Activated CD4-positive, CD25-positive, alpha-beta regulatory T cell treated with anti-CD3 and anti-CD28 coated beads, Interleukin-2, amount 50 U/mL, for 24 hours (primary cell): ENCODE measurements at regions not wholly inside any gene's neighbourhood (a gene's known extent, or its start where the extent isn't known, plus 50 kb on each side); places are given as distances from the start of the nearest gene placed in this dataset.
A peak's percentile ranks its signal among the peaks of the same experiment; 100 is the strongest.
"Not testable (repeated sequence)": the region's sequence is repeated elsewhere in the genome, so short reads cannot be mapped to it uniquely, and the experiment has no call there.

Experiments used
- ATAC-seq, 2 donors: fragments of 150-1000 bp; cut with Tn5 transposase; one replicate each; pipeline ENCODE4 v1.10.0; 2021; ENCODE audit warnings: mild to moderate bottlenecking in 1 of 2, moderate library complexity in 1 of 2

- ATAC-seq = no peak
Measured at GRCh38 chr4:153929675-153930074, 140.8 kb upstream of the SFRP2 start.

DNA sequence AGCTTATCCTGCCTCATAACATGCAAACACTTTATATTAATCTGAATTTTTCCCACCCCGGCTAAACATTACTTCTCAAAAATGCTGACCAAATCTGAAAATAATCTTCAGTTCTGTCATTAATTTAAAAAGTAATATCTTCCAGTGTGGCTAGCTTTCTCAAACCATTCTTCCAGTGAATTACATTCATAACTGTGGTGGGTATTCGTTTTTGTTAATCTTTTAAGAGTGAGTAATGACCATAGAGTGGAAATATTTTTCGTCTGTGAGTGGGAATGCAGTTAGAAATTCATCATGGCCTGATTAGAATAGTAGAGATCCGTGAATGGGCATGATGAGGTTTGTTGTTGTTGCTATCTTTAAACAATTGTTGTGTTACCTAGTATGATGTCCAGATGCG, 138.6 kb upstream of the SFRP2 start:
- no peak for ATAC-seq

DNA sequence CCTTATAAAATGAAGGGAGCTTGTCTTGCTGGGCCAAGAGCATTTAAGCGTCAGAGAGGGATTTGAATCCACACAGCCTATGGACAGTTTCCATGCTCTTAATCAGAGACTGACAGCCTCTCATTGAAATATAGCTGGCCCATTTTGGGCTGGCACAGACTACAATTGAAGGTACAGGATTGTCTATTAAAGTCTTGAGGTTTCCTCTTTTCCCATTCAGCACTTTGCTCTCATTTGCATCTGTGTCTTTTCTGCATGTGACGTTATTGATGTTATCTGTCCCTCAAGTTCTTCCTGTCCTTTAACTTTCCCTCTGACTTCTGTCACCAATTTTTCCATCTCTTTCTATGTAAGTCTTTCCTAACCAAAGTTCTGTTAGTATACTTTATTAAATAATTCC, 133.3 kb upstream of the SFRP2 start:
- ATAC-seq = no peak

DNA sequence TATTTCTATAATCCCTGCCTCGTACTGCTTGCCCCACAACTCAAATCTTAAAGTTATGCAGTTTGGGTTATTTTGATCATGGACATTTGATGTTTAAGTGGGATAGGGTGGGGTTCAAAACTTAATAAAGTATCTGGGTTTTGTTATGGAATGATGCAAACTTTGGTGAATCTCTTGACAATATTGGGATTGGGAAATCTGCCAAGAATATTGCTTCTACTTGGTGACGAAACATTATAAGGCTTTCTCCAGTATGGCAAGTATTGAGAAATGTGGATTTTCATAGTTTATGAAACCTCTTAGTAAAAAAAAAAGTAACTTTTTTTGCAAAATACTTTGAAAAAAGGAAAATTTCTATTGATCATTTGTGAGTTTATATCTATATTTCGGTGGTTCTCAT, 130.8 kb upstream of the SFRP2 start:
- ATAC-seq = no peak

DNA sequence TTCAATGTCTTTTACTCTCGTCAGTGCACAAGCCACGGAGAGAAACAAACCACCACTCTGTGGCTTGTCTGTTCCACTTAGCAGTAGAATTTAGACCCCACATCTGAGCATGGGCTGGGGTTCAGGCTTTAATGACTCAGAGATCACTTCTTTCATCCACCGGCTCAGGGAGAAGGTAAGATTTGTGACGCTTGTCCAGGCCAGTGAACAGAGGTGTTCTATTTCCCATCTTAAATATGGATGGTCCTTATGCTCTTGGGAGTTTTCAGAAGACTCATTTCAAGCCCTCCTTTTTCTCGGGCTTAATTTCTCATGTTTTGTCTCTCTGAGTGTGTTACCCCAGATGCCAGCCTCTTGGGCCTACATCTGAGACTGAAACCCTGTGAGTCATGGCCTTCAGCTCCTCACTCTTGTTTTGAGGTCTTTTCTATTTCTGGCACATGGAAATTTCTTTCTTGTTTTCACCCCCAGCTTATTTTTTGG, 127.4 kb upstream of the SFRP2 start:
- ATAC-seq = peak; percentile 84 to 86

DNA sequence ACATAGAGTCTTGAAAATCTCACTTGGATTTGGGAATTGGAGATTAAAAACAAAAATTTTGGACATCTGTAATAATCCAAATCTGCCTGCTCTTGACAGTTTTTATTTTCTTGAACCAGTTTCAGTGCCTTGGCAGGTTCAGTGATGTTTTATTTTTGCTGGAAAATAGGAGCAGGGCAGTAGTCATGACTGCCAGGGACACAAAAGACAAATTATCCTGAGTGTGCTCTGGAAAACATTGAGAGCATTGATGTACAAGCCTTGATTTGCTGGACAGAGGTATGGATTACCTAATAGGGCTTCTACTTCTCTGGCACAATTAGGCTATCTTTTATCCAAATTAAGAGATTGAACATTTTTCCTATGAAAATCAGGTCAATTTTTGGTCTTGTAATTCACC, 123.4 kb upstream of the SFRP2 start:
- ATAC-seq = no peak

GRCh38 chr4:153909672-153910071, 120.8 kb upstream of the SFRP2 start:
- no peak for ATAC-seq

- ATAC-seq = no peak
Measured at GRCh38 chr4:153906231-153906630, 117.3 kb upstream of the SFRP2 start.

DNA sequence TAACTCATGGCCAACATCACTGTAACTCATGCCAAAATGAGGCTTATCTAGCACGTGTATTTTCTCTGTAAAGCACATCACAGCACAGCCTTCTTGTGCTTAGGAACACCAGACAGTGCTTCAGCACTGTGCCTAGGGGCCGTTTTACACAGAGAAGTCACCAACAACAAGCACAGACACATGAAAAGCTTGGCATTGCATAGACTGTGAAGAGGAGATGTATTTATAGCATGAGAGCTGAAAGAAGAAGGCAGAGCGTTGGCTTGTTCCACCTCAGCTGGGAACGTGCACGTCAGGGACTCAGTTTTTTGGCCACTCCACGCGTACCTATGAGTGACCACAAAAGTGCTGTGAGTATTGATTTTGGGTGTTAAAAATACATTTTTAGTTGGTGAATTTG, 116.3 kb upstream of the SFRP2 start:
- no peak for ATAC-seq

DNA sequence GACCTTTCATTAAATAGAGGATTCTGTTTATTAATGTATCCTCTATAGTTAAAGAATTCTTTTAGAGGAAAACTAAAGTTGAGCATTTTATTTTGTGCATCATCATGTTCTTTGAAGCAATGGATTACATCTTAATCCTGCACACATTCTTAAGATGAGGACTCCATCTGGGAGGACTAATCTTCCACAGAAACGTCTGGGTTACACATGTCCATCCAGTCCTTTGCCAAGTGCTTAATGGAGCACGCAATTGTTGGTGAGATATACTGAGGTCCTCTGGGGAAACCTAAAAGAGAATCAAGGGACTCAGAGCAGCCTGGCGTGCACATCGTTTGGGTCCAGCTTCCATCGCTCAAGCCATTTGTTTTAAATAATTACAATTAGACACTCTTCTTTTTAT, 115.1 kb upstream of the SFRP2 start:
- no peak for ATAC-seq

GRCh38 chr4:153901220-153901619, 112.3 kb upstream of the SFRP2 start:
- ATAC-seq = no peak

DNA sequence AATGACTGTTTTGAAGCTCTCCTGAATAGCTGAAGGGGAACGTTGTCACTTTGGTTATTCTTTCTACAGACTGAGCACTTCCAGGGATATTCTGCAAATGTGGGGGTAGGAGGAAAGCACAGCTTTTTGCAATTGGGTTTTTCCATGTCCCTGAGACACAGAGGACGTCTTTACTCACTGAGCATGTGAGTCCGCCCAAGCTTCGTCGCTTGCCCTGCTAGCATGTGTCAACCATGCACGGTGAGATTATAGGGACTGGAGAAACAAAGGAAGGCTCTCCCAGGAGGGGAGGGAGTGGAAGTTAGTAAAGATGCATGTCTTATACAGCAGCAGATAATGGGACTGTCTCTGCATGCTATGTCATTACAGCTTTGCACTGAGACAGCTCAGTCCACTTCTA, 111.5 kb upstream of the SFRP2 start:
- ATAC-seq = no peak

GRCh38 chr4:153890761-153891160, 101.9 kb upstream of the SFRP2 start:
- no peak for ATAC-seq

DNA sequence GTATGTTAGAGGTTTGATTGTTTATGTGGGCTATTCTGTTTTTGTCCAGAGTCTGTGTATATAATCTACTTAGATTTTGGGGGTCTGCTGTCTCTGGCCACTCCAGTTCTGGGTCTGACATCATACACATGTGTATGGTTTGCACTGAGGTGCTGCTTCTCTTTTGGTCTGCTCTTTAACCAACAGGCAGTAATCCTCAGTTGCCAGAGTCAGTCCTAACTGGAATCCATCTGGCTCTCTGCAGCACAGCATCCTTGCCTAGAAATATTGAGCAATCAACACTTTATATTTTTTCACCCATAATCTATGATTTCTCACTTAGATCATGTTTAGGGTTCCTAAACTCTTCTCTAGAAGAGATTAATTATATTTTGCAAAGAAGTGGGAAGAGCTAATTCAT, 98.3 kb upstream of the SFRP2 start:
- ATAC-seq = no peak

- no peak for ATAC-seq
Measured at GRCh38 chr4:153884325-153884724, 95.4 kb upstream of the SFRP2 start.

DNA sequence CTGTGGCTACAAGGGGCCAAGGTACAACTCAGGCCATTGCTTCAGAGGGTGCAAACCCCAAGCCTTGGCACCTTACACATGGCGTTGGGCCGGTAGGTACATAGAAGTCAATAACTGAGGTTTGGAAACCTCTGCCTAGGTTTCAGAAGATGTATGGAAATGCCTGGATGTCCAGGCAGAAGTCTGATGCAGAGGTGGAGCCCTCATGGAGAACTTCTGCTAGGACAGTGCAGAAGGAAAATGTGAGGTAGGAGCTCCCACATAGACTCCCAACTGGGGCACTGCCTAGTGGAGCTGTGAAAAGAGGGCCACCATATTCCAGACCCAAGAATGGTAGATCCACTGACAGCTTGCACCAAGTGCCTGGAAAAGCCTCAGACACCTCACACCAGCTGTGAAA, 92.1 kb upstream of the SFRP2 start:
- no peak for ATAC-seq

- no peak for ATAC-seq
Measured at GRCh38 chr4:153877898-153878297, 89.0 kb upstream of the SFRP2 start.

DNA sequence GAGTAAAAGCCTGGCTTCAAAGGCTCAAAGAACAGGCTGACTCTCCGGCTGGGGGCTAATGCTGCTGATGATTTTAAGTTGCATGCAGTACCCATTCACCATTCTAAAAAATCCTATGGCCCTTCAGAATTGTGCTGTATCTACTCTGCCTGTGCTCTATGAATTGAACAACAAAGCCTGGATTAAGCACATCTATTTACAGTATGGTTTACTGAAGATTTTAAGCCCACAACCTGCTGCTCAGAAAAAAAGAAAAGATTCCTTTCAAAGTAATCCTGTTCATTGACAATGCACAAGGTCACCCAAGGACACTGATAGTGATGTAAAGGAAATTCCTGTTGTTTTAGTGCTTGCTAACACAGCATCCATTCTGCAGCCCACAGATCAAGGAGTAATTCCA, 84.9 kb upstream of the SFRP2 start:
- no peak for ATAC-seq

DNA sequence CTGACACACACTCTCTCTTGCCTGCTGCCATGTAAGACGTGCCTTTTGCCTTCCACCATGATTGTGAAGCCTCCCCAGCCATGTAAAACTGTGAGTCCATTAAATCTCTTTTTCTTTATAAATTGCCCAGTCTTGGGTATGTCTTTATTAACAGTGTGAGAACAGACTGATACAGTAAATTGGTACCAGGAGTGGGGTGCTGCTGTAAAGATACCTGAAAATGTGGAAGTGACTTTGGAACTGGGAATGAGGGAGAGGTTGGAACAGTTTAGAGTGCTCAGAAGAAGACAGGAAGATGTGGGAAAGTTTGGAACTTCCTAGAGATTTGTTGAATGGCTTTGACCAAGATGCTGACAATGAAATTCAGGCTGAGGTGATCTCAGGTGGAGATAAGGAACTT, 77.9 kb upstream of the SFRP2 start:
- not testable (repeated sequence) for ATAC-seq

DNA sequence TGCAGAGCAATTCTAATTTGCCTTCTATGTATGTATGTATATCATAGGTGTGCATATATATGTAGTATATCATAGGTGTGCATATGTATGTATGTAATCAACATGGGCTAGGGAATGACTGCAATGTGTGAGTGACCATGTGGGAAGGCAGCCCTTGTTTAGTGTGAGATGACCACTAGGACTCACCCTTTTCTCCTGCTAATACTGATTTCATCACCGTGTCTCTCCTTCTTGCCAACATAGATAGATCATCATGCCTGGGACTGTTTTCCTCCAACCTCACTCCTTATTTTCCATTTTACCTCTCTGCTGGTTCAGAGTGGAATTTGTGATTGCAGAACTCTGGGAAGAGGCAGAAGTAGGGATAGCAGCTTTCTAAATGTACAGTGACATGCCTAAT, 63.6 kb upstream of the SFRP2 start:
- no peak for ATAC-seq

GRCh38 chr4:153850533-153851280, 61.8 kb upstream of the SFRP2 start:
- ATAC-seq = no peak

DNA sequence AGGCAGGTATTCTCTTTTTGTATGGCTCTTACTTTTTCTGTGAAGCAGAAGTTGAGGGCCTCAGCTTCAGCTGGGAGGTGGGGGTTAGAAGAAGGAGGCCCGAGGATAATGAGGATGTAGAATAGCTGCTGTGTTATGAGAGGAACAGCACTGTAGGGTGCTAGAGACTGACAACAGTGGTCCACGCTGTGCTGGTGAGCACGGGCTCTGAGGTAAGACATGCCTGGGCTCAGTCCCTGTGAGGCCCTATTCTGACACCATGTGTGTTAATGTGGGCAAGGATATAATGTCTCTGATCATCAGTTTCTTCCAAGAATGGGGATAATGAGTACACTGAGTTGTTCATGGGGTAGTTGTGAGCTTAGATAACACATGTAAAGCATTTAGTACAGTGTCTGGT, 55.3 kb upstream of the SFRP2 start:
- no peak for ATAC-seq
